Panc1 (cell line): ENCODE measurements at regions not wholly inside any gene's neighbourhood (a gene's known extent, or its start where the extent isn't known, plus 50 kb on each side); places are given as distances from the start of the nearest gene placed in this dataset.

Source experiments
- ATAC-seq: fragments of 200-7000 bp; cut with Tn5 transposase; 2 replicates; pipeline ENCODE4 v1.9.1; 2020; ENCODE audit warnings: mild to moderate bottlenecking, moderate library complexity
- BruUV-seq: library from RNA; stranded (reverse); fragments of 400-500 nt; replicated peaks from 2 replicates; lab custom pipeline; 2021; lab: Mats Ljungman, UMichigan
- CTCF ChIA-PET: fragments of 300-600 bp; sonication (Branson Sonifier 250); formaldehyde crosslinking; loops from one replicate; lab custom pipeline; 2022; ENCODE audit warnings: antibody characterized with exemption; lab: Charles Lee
- POLR2A ChIA-PET: fragments of 300-600 bp; sonication (Branson Sonifier 250); formaldehyde crosslinking; loops from one replicate; lab custom pipeline; 2022; ENCODE audit warnings: antibody characterized with exemption; lab: Charles Lee
- DNase-seq: peaks from one replicate; pipeline ENCODE4 v3.0.0-alpha.2; 2010; ENCODE audit warnings: low read depth, low spot score
- H3K27ac ChIP-seq: 2 replicates; pipeline ENCODE4 v1.5.1; 2011; ENCODE audit warnings: mild to moderate bottlenecking, low read length, inconsistent platforms
- H3K27me3 ChIP-seq: fragments of 200-500 bp; sonication (Bioruptor generic); 2 replicates; pipeline ENCODE4 v1.6.0; 2014; ENCODE audit warnings: low read length, inconsistent platforms; ENCODE audit not compliant: control insufficient read depth, insufficient read depth
- H3K36me3 ChIP-seq: fragments of 200-500 bp; sonication (Bioruptor generic); 2 replicates; pipeline ENCODE4 v1.5.1; 2014; ENCODE audit warnings: inconsistent platforms, mild to moderate bottlenecking, low read length, moderate library complexity; ENCODE audit not compliant: control insufficient read depth, insufficient read depth
- H3K4me1 ChIP-seq: 2 replicates; pipeline ENCODE4 v1.5.1; 2011; ENCODE audit warnings: inconsistent platforms, mild to moderate bottlenecking, low read length, moderate library complexity; ENCODE audit not compliant: control insufficient read depth, insufficient read depth
- H3K4me3 ChIP-seq, 2 experiments: 2 replicates each; pipeline ENCODE4 v1.5.1; 2011 to 2012; ENCODE audit warnings: low read depth in 2 of 2, low read length in 2 of 2, mild to moderate bottlenecking in 2 of 2, inconsistent platforms in 1 of 2, moderate library complexity in 1 of 2
- H3K9me3 ChIP-seq: fragments of 200-500 bp; sonication (Bioruptor generic); 2 replicates; pipeline ENCODE4 v1.5.1; 2014; ENCODE audit warnings: low read depth, mild to moderate bottlenecking, inconsistent platforms, low read length, moderate library complexity; ENCODE audit not compliant: control insufficient read depth, insufficient read depth
- POLR2AphosphoS5 ChIP-seq: IDR thresholded peaks from 2 replicates; pipeline ENCODE4 v1.6.1; 2012; ENCODE audit warnings: mild to moderate bottlenecking, low read depth, low read length, moderate library complexity
- SIN3A ChIP-seq: IDR thresholded peaks from 2 replicates; pipeline ENCODE4 v1.6.1; 2012; ENCODE audit warnings: low read depth, mild to moderate bottlenecking, low read length, moderate library complexity, borderline replicate concordance; ENCODE audit not compliant: insufficient read depth
- TCF7L2 ChIP-seq: IDR thresholded peaks from 2 replicates; pipeline ENCODE4 v1.6.1; 2011; ENCODE audit warnings: mild to moderate bottlenecking, low read depth, low read length, inconsistent platforms
- in situ Hi-C: cut with HindIII; loops from 2 replicates; pipeline ENCODE4 v1.10.0; 2016; ENCODE audit warnings: low sequenced_read_pairs, low pct_unique_long_range_greater_than_20kb
- intact Hi-C: fragments of 100-400 bp; cut with micrococcal nuclease; formaldehyde crosslinking; loops from one replicate; pipeline ENCODE4 v1.10.0; 2022; ENCODE audit not compliant: unreplicated experiment
- TF ChIP-seq, protein P1 (sequence below), 2 experiments: IDR thresholded peaks; 2 replicates each; pipeline ENCODE4 v1.6.1; 2011 to 2012; ENCODE audit warnings: low read depth in 2 of 2, control low read depth in 1 of 2, low read length in 1 of 2, mild to moderate bottlenecking in 1 of 2, moderate library complexity in 1 of 2; ENCODE audit not compliant: insufficient read depth in 1 of 2
- TF ChIP-seq, protein P2 (sequence below): fragments of 450-650 bp; IDR thresholded peaks from 2 replicates; pipeline ENCODE4 v1.5.1; 2017; ENCODE audit warnings: mild to moderate bottlenecking

DNA sequence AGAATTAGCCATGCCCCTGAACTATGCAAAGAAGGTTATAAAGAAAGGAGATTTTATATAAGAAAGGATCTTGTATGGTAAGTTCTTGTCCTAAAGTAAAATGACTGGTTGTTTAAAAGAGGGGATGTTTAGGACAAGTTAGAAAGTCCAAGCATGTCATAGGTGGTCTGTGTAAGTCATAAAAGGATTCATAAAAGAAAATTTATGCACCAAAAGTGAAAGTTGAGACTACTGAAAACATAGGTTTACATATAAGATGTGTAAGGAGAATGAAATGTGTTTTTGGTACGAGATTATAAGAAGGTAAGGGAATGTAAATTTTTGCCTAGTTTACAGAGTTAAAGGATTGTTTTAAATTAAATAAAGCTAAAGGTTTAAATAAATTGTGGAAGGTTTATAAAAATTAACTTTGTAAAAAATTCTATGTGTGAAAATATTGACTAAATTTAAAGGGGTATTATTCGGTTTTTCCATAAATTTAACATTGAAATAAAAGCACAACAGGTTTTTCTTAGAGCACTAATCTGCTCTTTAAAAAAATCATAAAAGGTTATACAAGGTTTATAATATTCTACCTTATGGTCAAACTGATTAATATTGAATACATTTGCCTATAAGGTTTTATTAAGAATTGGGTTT, 93.6 kb upstream of the UST start:
- ChIA-PET CTCF (no interaction called here), POLR2A (no interaction called here)
- H3K9me3 ChIP-seq, result peaks cover 8% of the 10 kb centered on the region; the same call in 1 of the 2 replicates
- H3K27me3 ChIP-seq, result no peaks in the 10 kb centered on the region
- H3K4me3 ChIP-seq, result no peak overlapping the region
- DNase-seq (no peak), ATAC-seq (no peak)
- in situ Hi-C loops, result no loop called here
- H3K36me3 ChIP-seq, result no peaks in the 10 kb centered on the region
- BruUV-seq, result no TSS peak
- no peaks in the 10 kb centered on the region for H3K4me1 ChIP-seq
- intact Hi-C loops, result no loop called here
- no peak for TF ChIP-seq SIN3A
- TF ChIP-seq, protein P1, sequence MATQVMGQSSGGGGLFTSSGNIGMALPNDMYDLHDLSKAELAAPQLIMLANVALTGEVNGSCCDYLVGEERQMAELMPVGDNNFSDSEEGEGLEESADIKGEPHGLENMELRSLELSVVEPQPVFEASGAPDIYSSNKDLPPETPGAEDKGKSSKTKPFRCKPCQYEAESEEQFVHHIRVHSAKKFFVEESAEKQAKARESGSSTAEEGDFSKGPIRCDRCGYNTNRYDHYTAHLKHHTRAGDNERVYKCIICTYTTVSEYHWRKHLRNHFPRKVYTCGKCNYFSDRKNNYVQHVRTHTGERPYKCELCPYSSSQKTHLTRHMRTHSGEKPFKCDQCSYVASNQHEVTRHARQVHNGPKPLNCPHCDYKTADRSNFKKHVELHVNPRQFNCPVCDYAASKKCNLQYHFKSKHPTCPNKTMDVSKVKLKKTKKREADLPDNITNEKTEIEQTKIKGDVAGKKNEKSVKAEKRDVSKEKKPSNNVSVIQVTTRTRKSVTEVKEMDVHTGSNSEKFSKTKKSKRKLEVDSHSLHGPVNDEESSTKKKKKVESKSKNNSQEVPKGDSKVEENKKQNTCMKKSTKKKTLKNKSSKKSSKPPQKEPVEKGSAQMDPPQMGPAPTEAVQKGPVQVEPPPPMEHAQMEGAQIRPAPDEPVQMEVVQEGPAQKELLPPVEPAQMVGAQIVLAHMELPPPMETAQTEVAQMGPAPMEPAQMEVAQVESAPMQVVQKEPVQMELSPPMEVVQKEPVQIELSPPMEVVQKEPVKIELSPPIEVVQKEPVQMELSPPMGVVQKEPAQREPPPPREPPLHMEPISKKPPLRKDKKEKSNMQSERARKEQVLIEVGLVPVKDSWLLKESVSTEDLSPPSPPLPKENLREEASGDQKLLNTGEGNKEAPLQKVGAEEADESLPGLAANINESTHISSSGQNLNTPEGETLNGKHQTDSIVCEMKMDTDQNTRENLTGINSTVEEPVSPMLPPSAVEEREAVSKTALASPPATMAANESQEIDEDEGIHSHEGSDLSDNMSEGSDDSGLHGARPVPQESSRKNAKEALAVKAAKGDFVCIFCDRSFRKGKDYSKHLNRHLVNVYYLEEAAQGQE (IDR thresholded peaks at IDR 0.05; ENCODE audit: insufficient read depth in 1 of 2, low read depth in 2 of 2, low read length in 1 of 2), result no peak
- TF ChIP-seq TCF7L2, result no peak
- TF ChIP-seq, protein P2, sequence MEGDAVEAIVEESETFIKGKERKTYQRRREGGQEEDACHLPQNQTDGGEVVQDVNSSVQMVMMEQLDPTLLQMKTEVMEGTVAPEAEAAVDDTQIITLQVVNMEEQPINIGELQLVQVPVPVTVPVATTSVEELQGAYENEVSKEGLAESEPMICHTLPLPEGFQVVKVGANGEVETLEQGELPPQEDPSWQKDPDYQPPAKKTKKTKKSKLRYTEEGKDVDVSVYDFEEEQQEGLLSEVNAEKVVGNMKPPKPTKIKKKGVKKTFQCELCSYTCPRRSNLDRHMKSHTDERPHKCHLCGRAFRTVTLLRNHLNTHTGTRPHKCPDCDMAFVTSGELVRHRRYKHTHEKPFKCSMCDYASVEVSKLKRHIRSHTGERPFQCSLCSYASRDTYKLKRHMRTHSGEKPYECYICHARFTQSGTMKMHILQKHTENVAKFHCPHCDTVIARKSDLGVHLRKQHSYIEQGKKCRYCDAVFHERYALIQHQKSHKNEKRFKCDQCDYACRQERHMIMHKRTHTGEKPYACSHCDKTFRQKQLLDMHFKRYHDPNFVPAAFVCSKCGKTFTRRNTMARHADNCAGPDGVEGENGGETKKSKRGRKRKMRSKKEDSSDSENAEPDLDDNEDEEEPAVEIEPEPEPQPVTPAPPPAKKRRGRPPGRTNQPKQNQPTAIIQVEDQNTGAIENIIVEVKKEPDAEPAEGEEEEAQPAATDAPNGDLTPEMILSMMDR, result no peak
- TF ChIP-seq POLR2AphosphoS5, result no peak
- no peak overlapping the region for H3K27ac ChIP-seq

DNA sequence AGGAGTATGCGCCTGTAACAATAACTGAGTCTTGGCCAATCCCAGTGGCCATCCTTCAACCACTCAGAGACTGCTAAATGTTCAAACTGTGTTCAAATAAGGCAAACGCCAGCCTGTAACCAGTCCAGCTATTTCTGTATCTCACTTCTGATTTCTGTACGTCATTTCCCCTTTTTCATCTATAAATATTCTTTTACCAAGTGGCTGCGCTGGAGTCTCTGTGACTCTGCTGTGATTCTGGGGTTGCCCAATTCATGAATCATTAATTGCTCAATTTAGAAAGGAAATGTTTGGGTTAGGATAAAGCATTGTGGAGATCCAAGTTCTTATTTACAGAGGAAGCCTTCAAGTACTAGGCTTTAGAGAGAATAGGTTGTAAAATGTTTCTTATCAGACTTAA, 89.8 kb upstream of the UST start:
- no peak for DNase-seq
- no peak overlapping the region for H3K27ac ChIP-seq
- in situ Hi-C loops, result no loop called here
- no peaks in the 10 kb centered on the region for H3K36me3 ChIP-seq
- peaks cover 8% of the 10 kb centered on the region; the same call in 1 of the 2 replicates for H3K9me3 ChIP-seq
- ChIA-PET POLR2A (no interaction called here), CTCF (no interaction called here)
- TF ChIP-seq SIN3A, result no peak
- TF ChIP-seq TCF7L2, result no peak
- no peak for TF ChIP-seq POLR2AphosphoS5
- no peak for ATAC-seq
- no peaks in the 10 kb centered on the region for H3K4me1 ChIP-seq
- H3K4me3 ChIP-seq, result no peak overlapping the region
- intact Hi-C loops, result no loop called here
- H3K27me3 ChIP-seq, result no peaks in the 10 kb centered on the region
- BruUV-seq, result no TSS peak

DNA sequence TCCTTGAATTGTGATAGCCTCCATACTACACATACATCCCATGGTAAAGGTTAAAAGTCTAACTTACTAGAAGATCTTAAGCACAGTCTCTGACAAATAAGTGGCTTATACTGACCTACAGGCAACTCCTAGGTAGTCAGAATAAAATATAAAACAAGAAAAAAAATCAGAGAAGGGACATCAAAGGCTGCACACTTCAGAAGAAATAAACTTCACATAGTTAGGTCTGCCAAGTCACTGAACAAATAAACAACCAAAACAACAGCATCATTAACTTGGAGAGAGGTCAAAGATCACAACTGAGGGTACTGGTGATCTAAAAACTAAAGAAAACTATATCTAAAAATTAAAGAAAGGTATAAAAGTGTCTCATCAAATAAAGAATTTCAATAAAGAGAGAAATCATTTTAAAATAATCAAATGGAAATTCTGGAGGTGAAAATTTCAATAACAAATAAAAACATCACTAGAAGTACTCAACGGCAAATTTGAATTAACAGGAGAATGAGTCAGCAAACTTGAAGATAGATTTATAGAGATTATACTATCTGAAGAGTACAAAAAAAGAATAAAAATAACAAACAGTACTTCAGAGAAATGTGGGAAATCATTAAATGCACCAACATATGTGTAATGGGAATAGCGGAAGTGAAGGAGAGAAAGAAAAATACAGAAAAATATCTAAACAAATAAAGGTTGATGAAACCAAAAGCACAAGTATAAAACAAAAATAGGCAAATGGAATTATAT, 88.0 kb upstream of the UST start:
- Histone ChIP-seq H3K4me3 (no peak overlapping the region), H3K36me3 (no peaks in the 10 kb centered on the region), H3K27ac (no peak overlapping the region), H3K4me1 (no peaks in the 10 kb centered on the region), H3K9me3 (peaks cover 1% of the 10 kb centered on the region; the same call in 1 of the 2 replicates), H3K27me3 (no peaks in the 10 kb centered on the region)
- TF ChIP-seq SIN3A, result no peak
- TF ChIP-seq, protein P1 (IDR thresholded peaks at IDR 0.05; ENCODE audit: insufficient read depth in 1 of 2, low read depth in 2 of 2, low read length in 1 of 2), result no peak
- TF ChIP-seq TCF7L2, result no peak
- TF ChIP-seq POLR2AphosphoS5, result no peak
- TF ChIP-seq, protein P2, result no peak
- DNase-seq (no peak), ATAC-seq (no peak)
- POLR2A ChIA-PET, result no interaction called here
- BruUV-seq, result no TSS peak
- CTCF ChIA-PET, result no interaction called here
- intact Hi-C loops (no loop called here), in situ Hi-C loops (no loop called here)
